AG09309 (cell line): ENCODE measurements at regions not wholly inside any gene's neighbourhood (a gene's known extent, or its start where the extent isn't known, plus 50 kb on each side); places are given as distances from the start of the nearest gene placed in this dataset.

ENCODE experiments used
- DNase-seq: peaks from one replicate; pipeline ENCODE4 v3.0.0-alpha.2; 2010; ENCODE audit warnings: low read depth
- H3K4me3 ChIP-seq: 2 replicates; pipeline ENCODE4 v1.5.1; 2011; ENCODE audit warnings: mild to moderate bottlenecking, low read depth, low read length, moderate library complexity; ENCODE audit not compliant: control insufficient read depth
- TF ChIP-seq, protein P1 (sequence below): IDR thresholded peaks from 2 replicates; pipeline ENCODE4 v1.5.1; 2011; ENCODE audit warnings: mild to moderate bottlenecking, low read depth, low read length, inconsistent platforms; ENCODE audit not compliant: insufficient read depth, control insufficient read depth; ENCODE audit errors: missing control alignments

DNA sequence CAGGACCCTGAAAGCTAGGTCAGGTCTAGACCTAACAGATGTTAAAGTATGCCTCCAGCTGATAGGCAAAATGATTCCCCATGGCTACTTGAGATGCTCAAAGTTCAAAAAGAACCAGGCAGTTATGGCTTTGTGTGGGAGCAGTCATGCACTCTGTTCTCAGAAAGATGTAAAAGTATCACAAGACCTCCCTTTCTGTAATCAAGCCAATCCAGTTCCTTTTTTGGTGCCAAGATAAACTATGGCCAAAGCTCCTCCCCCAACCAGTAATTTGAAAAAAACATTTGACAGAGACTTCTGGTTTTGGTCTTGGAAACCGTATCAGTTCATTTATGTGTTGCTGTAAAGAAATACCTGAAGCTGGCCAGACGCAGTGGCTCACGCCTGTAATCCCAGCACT lies 51.4 kb upstream of the XIST start:
- DNase-seq = no peak
- H3K4me3 ChIP-seq = no peak overlapping the region
- TF ChIP-seq, protein P1, sequence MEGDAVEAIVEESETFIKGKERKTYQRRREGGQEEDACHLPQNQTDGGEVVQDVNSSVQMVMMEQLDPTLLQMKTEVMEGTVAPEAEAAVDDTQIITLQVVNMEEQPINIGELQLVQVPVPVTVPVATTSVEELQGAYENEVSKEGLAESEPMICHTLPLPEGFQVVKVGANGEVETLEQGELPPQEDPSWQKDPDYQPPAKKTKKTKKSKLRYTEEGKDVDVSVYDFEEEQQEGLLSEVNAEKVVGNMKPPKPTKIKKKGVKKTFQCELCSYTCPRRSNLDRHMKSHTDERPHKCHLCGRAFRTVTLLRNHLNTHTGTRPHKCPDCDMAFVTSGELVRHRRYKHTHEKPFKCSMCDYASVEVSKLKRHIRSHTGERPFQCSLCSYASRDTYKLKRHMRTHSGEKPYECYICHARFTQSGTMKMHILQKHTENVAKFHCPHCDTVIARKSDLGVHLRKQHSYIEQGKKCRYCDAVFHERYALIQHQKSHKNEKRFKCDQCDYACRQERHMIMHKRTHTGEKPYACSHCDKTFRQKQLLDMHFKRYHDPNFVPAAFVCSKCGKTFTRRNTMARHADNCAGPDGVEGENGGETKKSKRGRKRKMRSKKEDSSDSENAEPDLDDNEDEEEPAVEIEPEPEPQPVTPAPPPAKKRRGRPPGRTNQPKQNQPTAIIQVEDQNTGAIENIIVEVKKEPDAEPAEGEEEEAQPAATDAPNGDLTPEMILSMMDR = no peak
